HepG2 (cell line): ENCODE measurements at regions not wholly inside any gene's neighbourhood (a gene's known extent, or its start where the extent isn't known, plus 50 kb on each side); places are given as distances from the start of the nearest gene placed in this dataset.

Experiments
- AGO1 ChIP-seq: fragments of 200-400 bp; formaldehyde crosslinking; IDR thresholded peaks from 2 replicates; pipeline ENCODE4 v1.6.1; 2017; ENCODE audit warnings: mild to moderate bottlenecking, low read depth, low read length, moderate library complexity; ENCODE audit not compliant: poor library complexity, severe bottlenecking
- CBX1 ChIP-seq: IDR thresholded peaks from one replicate; pipeline ENCODE4 v1.6.1; 2016; ENCODE audit warnings: antibody characterized with exemption, low read depth
- MEF2D ChIP-seq: sonication (generic); formaldehyde crosslinking; IDR thresholded peaks from 2 replicates; pipeline ENCODE4 v1.5.1; 2020; ENCODE audit warnings: mild to moderate bottlenecking, missing genetic modification reagents
- POLR2G ChIP-seq: fragments of 200-400 bp; formaldehyde crosslinking; IDR thresholded peaks from 2 replicates; pipeline ENCODE4 v1.6.1; 2018; ENCODE audit warnings: mild to moderate bottlenecking, low read depth, low read length, moderate library complexity
- ZBTB7A ChIP-seq: sonication (generic); formaldehyde crosslinking; IDR thresholded peaks from 2 replicates; pipeline ENCODE4 v1.8.0; 2022; ENCODE audit warnings: mild to moderate bottlenecking, missing genetic modification reagents
- ZMYM4 ChIP-seq: sonication (generic); formaldehyde crosslinking; IDR thresholded peaks from 2 replicates; pipeline ENCODE4 v1.8.1; 2023; ENCODE audit warnings: mild to moderate bottlenecking, missing genetic modification reagents
- ZNF121 ChIP-seq: sonication (generic); formaldehyde crosslinking; IDR thresholded peaks from 2 replicates; pipeline ENCODE4 v1.5.0; 2020; ENCODE audit warnings: mild to moderate bottlenecking, missing genetic modification reagents
- ZNF260 ChIP-seq: sonication (generic); formaldehyde crosslinking; IDR thresholded peaks from 2 replicates; pipeline ENCODE4 v1.4.0; 2020; ENCODE audit warnings: missing genetic modification reagents, low read depth, mild to moderate bottlenecking, borderline replicate concordance
- ZNF432 ChIP-seq: sonication (generic); formaldehyde crosslinking; IDR thresholded peaks from 2 replicates; pipeline ENCODE4 v1.5.0; 2020; ENCODE audit warnings: missing genetic modification reagents, mild to moderate bottlenecking, borderline replicate concordance
- ZNF446 ChIP-seq: sonication (generic); formaldehyde crosslinking; IDR thresholded peaks from 2 replicates; pipeline ENCODE4 v1.5.0; 2020; ENCODE audit warnings: mild to moderate bottlenecking, missing genetic modification reagents
- ZNF550 ChIP-seq: sonication (generic); formaldehyde crosslinking; IDR thresholded peaks from 2 replicates; pipeline ENCODE4 v1.4.0; 2020; ENCODE audit warnings: mild to moderate bottlenecking, missing genetic modification reagents, borderline replicate concordance
- ZNF720 ChIP-seq: sonication (generic); formaldehyde crosslinking; IDR thresholded peaks from 2 replicates; pipeline ENCODE4 v1.4.0; 2020; ENCODE audit warnings: missing genetic modification reagents
- TF ChIP-seq, protein P1 (sequence below): sonication (generic); formaldehyde crosslinking; IDR thresholded peaks from 2 replicates; pipeline ENCODE4 v1.9.0; 2021; ENCODE audit warnings: missing genetic modification reagents, mild to moderate bottlenecking, borderline replicate concordance
- TF ChIP-seq, protein P2 (sequence below), 2 experiments: sonication (generic) in 1 of 2; formaldehyde crosslinking in 1 of 2; IDR thresholded peaks; 2 replicates each; pipeline versions ENCODE4 v1.6.1 to v1.9.0; 2014 to 2022; ENCODE audit warnings: antibody characterized with exemption in 1 of 2, borderline replicate concordance in 1 of 2, inconsistent platforms in 1 of 2, low read depth in 1 of 2, missing genetic modification reagents in 1 of 2
- TF ChIP-seq, protein P3 (sequence below): sonication (generic); formaldehyde crosslinking; IDR thresholded peaks from 2 replicates; pipeline ENCODE4 v1.4.0; 2020; ENCODE audit warnings: missing genetic modification reagents
- TF ChIP-seq, protein P4 (sequence below): sonication (generic); formaldehyde crosslinking; IDR thresholded peaks from 2 replicates; pipeline ENCODE4 v1.8.0; 2022; ENCODE audit warnings: low read depth, missing genetic modification reagents
- TF ChIP-seq, protein P5 (sequence below): IDR thresholded peaks from 2 replicates; pipeline ENCODE4 v1.6.1; 2016

DNA sequence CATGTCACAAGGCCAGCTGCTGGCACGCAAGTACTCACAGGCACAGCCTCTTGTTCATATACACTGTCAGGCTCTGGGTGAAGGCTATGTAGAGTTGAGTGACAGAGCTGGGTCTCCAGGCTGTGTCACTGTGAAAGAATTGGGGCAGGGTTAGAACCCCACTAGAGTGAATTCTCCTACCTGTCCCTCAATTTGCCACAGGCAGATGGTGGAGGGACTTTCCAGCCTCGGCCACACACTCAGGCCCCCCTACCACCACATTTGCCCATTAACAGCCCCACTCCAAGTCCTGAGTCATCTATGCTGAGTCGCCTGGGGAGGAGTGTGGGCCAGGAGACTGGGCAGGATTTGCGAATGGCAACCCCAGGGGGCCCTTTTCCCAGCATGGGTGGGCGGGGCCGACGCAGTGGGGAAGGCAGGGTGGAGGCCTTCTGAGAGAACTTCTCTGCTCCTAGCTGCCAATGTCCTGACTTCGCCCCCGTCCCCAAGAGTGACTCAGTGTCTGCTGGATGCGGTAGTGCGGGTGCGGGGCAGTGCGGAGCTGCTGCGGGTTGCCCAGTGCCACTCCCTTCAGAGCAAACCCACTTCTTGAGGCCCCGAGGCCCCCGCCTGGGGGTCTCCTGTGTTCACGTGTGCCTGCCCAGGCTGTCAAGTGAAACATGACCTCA lies 50.3 kb upstream of the PSD2 start (continued):
- no peak for TF ChIP-seq POLR2G
- TF ChIP-seq ZNF550 (CRISPR knock-in tag) = no peak
- no peak for TF ChIP-seq ZBTB7A (CRISPR knock-in tag)
- no peak for TF ChIP-seq ZMYM4 (CRISPR knock-in tag)
- no peak for TF ChIP-seq CBX1
- TF ChIP-seq ZNF260 (CRISPR knock-in tag) = no peak
- TF ChIP-seq, protein P1, sequence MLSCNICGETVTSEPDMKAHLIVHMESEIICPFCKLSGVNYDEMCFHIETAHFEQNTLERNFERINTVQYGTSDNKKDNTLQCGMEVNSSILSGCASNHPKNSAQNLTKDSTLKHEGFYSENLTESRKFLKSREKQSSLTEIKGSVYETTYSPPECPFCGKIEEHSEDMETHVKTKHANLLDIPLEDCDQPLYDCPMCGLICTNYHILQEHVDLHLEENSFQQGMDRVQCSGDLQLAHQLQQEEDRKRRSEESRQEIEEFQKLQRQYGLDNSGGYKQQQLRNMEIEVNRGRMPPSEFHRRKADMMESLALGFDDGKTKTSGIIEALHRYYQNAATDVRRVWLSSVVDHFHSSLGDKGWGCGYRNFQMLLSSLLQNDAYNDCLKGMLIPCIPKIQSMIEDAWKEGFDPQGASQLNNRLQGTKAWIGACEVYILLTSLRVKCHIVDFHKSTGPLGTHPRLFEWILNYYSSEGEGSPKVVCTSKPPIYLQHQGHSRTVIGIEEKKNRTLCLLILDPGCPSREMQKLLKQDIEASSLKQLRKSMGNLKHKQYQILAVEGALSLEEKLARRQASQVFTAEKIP (CRISPR knock-in tag) = no peak
- TF ChIP-seq, protein P2, sequence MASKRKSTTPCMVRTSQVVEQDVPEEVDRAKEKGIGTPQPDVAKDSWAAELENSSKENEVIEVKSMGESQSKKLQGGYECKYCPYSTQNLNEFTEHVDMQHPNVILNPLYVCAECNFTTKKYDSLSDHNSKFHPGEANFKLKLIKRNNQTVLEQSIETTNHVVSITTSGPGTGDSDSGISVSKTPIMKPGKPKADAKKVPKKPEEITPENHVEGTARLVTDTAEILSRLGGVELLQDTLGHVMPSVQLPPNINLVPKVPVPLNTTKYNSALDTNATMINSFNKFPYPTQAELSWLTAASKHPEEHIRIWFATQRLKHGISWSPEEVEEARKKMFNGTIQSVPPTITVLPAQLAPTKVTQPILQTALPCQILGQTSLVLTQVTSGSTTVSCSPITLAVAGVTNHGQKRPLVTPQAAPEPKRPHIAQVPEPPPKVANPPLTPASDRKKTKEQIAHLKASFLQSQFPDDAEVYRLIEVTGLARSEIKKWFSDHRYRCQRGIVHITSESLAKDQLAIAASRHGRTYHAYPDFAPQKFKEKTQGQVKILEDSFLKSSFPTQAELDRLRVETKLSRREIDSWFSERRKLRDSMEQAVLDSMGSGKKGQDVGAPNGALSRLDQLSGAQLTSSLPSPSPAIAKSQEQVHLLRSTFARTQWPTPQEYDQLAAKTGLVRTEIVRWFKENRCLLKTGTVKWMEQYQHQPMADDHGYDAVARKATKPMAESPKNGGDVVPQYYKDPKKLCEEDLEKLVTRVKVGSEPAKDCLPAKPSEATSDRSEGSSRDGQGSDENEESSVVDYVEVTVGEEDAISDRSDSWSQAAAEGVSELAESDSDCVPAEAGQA (IDR thresholded peaks at IDR 0.05; ENCODE audit: low read depth) = no peak
- TF ChIP-seq, protein P2 (CRISPR knock-in tag; IDR thresholded peaks at IDR 0.05; ENCODE audit: borderline replicate concordance) = no peak
- TF ChIP-seq ZNF446 (CRISPR knock-in tag) = no peak
- TF ChIP-seq ZNF121 (CRISPR knock-in tag) = no peak
- no peak for TF ChIP-seq MEF2D (CRISPR knock-in tag)
- TF ChIP-seq ZNF432 (CRISPR knock-in tag) = no peak
- TF ChIP-seq, protein P3, sequence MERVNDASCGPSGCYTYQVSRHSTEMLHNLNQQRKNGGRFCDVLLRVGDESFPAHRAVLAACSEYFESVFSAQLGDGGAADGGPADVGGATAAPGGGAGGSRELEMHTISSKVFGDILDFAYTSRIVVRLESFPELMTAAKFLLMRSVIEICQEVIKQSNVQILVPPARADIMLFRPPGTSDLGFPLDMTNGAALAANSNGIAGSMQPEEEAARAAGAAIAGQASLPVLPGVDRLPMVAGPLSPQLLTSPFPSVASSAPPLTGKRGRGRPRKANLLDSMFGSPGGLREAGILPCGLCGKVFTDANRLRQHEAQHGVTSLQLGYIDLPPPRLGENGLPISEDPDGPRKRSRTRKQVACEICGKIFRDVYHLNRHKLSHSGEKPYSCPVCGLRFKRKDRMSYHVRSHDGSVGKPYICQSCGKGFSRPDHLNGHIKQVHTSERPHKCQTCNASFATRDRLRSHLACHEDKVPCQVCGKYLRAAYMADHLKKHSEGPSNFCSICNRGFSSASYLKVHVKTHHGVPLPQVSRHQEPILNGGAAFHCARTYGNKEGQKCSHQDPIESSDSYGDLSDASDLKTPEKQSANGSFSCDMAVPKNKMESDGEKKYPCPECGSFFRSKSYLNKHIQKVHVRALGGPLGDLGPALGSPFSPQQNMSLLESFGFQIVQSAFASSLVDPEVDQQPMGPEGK = no peak
- TF ChIP-seq AGO1 = peak; percentile 20
- TF ChIP-seq, protein P4, sequence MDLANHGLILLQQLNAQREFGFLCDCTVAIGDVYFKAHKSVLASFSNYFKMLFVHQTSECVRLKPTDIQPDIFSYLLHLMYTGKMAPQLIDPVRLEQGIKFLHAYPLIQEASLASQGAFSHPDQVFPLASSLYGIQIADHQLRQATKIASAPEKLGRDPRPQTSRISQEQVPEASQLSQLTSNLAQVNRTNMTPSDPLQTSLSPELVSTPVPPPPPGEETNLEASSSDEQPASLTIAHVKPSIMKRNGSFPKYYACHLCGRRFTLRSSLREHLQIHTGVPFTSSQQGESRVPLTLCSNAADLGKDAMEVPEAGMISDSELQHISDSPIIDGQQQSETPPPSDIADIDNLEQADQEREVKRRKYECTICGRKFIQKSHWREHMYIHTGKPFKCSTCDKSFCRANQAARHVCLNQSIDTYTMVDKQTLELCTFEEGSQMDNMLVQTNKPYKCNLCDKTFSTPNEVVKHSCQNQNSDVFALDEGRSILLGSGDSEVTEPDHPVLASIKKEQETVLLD (CRISPR knock-in tag) = no peak
- TF ChIP-seq, protein P5, sequence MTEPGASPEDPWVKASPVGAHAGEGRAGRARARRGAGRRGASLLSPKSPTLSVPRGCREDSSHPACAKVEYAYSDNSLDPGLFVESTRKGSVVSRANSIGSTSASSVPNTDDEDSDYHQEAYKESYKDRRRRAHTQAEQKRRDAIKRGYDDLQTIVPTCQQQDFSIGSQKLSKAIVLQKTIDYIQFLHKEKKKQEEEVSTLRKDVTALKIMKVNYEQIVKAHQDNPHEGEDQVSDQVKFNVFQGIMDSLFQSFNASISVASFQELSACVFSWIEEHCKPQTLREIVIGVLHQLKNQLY = no peak
- no peak for TF ChIP-seq ZNF720 (CRISPR knock-in tag)
